RPMI8226 (cell line): ENCODE measurements at regions not wholly inside any gene's neighbourhood (a gene's known extent, or its start where the extent isn't known, plus 50 kb on each side); places are given as distances from the start of the nearest gene placed in this dataset.

ENCODE experiments used
- DNase-seq: peaks from one replicate; pipeline ENCODE4 v3.0.0-alpha.2; 2015

- no peak for DNase-seq
These were observed 53.9 kb upstream of the SHISAL1 start for GRCh38 chr22:44366372-44367300.

GRCh38 chr22:44365832-44366231 lies 53.1 kb upstream of the SHISAL1 start:
- DNase-seq: no peak

- DNase-seq: no peak
These were observed 52.4 kb upstream of the SHISAL1 start for GRCh38 chr22:44365191-44365590.

- no peak for DNase-seq
These were observed 52.0 kb upstream of the SHISAL1 start for GRCh38 chr22:44364751-44365130.

GRCh38 chr22:44363980-44364750 lies 51.4 kb upstream of the SHISAL1 start:
- DNase-seq: no peak

- DNase-seq: no peak
These were observed 50.5 kb upstream of the SHISAL1 start for GRCh38 chr22:44363013-44363979.

GRCh38 chr22:44362249-44363012 lies 49.7 kb upstream of the SHISAL1 start:
- DNase-seq: no peak
